Right atrium auricular region (tissue), 2 donors: ENCODE measurements at regions not wholly inside any gene's neighbourhood (a gene's known extent, or its start where the extent isn't known, plus 50 kb on each side); places are given as distances from the start of the nearest gene placed in this dataset.

ENCODE experiments used
- DNase-seq: peaks from one replicate; pipeline ENCODE4 v3.0.0-alpha.2; 2019; ENCODE audit warnings: low spot score
- H3K27ac ChIP-seq, 2 donors: fragments of 200-600 bp; sonication (generic); 1 replicate in 1 of 2; 2 replicates in 1 of 2; pipeline ENCODE4 v1.5.1; 2016 to 2019
- H3K27me3 ChIP-seq, 2 donors: fragments of 200-600 bp; sonication (generic); one replicate each; pipeline versions ENCODE4 v1.5.1 to v1.6.0; 2017 to 2019
- H3K36me3 ChIP-seq: fragments of 200-600 bp; sonication (generic); one replicate; pipeline ENCODE4 v1.5.1; 2016
- H3K4me1 ChIP-seq, 2 donors: fragments of 200-600 bp; sonication (generic); one replicate each; pipeline versions ENCODE4 v1.5.1 to v1.6.0; 2017 to 2019
- H3K4me3 ChIP-seq, 2 donors: fragments of 200-600 bp; sonication (generic); 1 replicate in 1 of 2; 2 replicates in 1 of 2; pipeline ENCODE4 v1.5.1; 2017 to 2019; ENCODE audit warnings: mild to moderate bottlenecking in 1 of 2, moderate library complexity in 1 of 2
- H3K9me3 ChIP-seq, 2 donors: fragments of 200-600 bp; sonication (generic); one replicate each; pipeline ENCODE4 v1.5.1; 2019
- CTCF ChIP-seq, 2 donors: fragments of 200-600 bp; sonication (generic); IDR thresholded peaks; one replicate each; pipeline ENCODE4 v1.5.1; 2019; ENCODE audit warnings: antibody characterized with exemption in 2 of 2

- no peaks in the 10 kb centered on the region for H3K27me3 ChIP-seq
- TF ChIP-seq CTCF (IDR thresholded peaks at IDR 0.05): no peak
- no peak overlapping the region for H3K4me3 ChIP-seq
- peak overlapping the region; percentile 21 to 58 for H3K27ac ChIP-seq
- DNase-seq: no peak
- peaks cover 0 to 8% of the 10 kb centered on the region in 2 donors for H3K4me1 ChIP-seq
- H3K9me3 ChIP-seq: no peaks in the 10 kb centered on the region
- H3K36me3 ChIP-seq: no peaks in the 10 kb centered on the region
Measured at GRCh38 chr14:22095860-22096513, 422.4 kb upstream of the OR4E1 start.

- no peak for TF ChIP-seq CTCF (IDR thresholded peaks at IDR 0.05)
- Histone ChIP-seq H3K4me1 (no peaks in the 10 kb centered on the region), H3K27ac (peak overlapping the region; percentile 10 to 47), H3K4me3 (no peak overlapping the region), H3K27me3 (no peaks in the 10 kb centered on the region), H3K9me3 (no peaks in the 10 kb centered on the region), H3K36me3 (no peaks in the 10 kb centered on the region)
- DNase-seq: no peak
Measured at GRCh38 chr14:22089940-22090339, 416.3 kb upstream of the OR4E1 start.

GRCh38 chr14:22088614-22089342, 415.2 kb upstream of the OR4E1 start:
- DNase-seq: no peak
- H3K27ac ChIP-seq: peak overlapping the region in 1 of 2 donors; percentile 47
- TF ChIP-seq CTCF (IDR thresholded peaks at IDR 0.05): no peak

GRCh38 chr14:22086131-22086530, 412.5 kb upstream of the OR4E1 start:
- DNase-seq: no peak
- no peaks in the 10 kb centered on the region for H3K36me3 ChIP-seq
- no peak overlapping the region for H3K4me3 ChIP-seq
- H3K27ac ChIP-seq: no peak overlapping the region
- no peak for TF ChIP-seq CTCF (IDR thresholded peaks at IDR 0.05)
- H3K4me1 ChIP-seq: no peaks in the 10 kb centered on the region
- no peaks in the 10 kb centered on the region for H3K9me3 ChIP-seq
- H3K27me3 ChIP-seq: no peaks in the 10 kb centered on the region

More at GRCh38 chr14:22088614-22089342, 415.2 kb upstream of the OR4E1 start:
- Histone ChIP-seq H3K27me3 (no peaks in the 10 kb centered on the region), H3K36me3 (no peaks in the 10 kb centered on the region), H3K4me1 (no peaks in the 10 kb centered on the region), H3K9me3 (no peaks in the 10 kb centered on the region), H3K4me3 (no peak overlapping the region)

- peak; percentile 41 to 77 for TF ChIP-seq CTCF (IDR thresholded peaks at IDR 0.05)
- H3K4me3 ChIP-seq: no peak overlapping the region
- H3K27me3 ChIP-seq: no peaks in the 10 kb centered on the region
- no peaks in the 10 kb centered on the region for H3K9me3 ChIP-seq
- no peaks in the 10 kb centered on the region for H3K36me3 ChIP-seq
- no peaks in the 10 kb centered on the region for H3K4me1 ChIP-seq
- no peak overlapping the region for H3K27ac ChIP-seq
- no peak for DNase-seq
Measured at GRCh38 chr14:22084393-22085281, 411.0 kb upstream of the OR4E1 start.
